HG02759 (cell line): ENCODE measurements at regions not wholly inside any gene's neighbourhood (a gene's known extent, or its start where the extent isn't known, plus 50 kb on each side); places are given as distances from the start of the nearest gene placed in this dataset.

Source experiments
- ATAC-seq: cut with Tn5 transposase; IDR thresholded peaks from one replicate; pipeline ENCODE4 v1.9.1; 2021; ENCODE audit warnings: mild to moderate bottlenecking, moderate library complexity; ENCODE audit not compliant: unreplicated experiment

DNA sequence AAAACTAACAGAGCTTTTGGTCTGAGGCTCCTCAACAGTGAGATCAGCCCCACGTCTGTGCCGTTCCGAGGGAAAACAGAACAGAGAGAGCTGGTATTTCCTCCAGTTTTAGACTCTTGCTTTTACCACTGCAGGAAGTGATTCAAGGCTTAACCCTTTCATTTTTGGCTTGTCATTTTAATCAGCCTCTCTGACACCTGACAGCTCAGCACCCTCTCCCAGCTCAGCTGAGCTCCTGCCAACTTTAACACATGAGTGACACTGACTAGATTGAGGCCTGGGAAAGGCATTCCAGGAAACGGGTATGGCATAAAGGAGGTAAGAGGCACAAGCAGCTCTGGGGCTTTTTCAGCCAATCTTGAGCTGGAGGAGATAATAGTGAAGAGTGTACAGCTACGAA lies 239.4 kb upstream of the SKOR2 start:
- ATAC-seq: no peak

DNA sequence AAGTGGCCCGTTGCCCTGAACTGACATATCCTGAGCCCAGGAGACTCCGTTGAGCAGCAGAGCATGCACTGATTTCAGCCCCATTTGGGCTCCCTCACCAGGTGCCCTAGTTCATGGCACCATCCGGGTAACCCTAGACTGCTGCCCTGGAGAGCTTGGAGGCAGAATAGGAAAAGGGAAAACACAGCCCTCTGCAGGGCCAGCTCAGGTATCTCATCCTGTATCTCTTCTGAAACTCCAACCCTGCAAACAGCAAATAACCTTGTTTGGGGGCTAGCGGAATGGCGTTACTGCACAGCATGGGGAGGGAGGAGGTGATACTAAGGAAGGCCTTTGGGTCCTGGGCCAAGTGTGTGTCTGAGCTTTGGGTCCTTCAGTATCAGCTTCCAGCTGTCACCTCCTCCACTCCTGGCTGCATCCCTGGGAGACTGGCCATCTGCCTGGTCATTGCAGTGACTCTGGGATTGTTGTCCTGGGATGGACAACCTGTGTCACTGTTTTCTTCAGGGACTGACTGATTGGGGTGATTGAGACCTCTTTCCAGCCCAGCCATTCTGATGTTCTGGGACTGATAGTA lies 233.8 kb upstream of the SKOR2 start:
- ATAC-seq: no peak

DNA sequence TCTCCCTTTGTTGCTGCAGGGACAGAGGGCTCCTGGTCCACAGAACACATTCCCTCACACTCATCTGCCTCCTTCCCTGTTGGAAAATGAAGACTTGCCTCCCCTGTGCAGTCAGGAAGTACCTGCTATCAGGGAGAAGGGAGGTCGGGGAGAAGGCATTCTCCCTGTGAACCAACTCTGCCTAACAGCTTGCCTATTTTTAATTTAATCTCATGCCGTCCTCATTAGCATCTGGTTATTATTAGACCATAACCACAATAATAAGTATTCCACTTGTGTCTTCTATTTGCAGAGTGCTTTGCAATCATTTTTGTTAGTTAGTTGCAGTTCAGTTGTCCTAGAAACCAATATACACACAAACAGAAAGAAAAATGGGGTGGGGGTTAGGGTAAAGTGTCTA lies 232.6 kb upstream of the SKOR2 start:
- ATAC-seq: no peak

DNA sequence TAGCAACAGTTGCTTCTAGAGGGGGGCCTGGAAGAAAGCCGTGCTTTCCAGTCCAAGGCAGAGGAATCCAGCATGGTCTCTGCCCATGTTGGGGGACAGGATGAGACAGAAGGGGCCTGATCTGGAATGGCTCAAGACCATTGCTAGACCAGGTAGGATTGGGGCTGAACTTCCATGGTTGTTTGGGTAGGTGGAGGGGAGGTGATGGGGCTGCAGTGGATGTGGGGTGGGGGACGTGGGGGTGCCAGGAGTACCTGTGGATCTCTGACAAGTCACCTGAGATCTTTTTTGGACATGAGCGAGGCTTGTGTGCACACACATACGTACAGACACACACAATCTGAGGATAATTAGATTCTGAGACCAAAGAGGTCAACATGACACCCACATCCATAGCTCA lies 228.7 kb upstream of the SKOR2 start:
- ATAC-seq: no peak

DNA sequence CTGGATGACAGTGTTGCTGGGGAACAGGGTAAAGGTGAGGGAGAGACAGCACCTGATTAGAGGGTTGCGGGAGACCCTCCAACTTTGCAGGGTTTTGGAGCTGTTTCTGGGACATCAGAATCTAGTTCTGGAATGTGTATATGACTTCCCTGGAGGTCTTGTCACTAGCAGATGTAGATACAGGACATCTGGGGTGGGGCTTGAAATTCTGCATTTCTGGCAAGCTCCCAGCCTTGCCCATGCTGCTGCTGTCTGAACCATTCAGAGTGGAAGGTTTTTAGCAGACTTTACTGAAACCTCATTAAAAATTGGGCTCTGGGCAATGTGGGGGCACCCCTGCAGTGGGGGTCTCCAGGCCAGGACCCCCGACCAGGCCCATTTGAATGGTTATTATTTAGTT lies 220.3 kb upstream of the SKOR2 start:
- no peak for ATAC-seq

DNA sequence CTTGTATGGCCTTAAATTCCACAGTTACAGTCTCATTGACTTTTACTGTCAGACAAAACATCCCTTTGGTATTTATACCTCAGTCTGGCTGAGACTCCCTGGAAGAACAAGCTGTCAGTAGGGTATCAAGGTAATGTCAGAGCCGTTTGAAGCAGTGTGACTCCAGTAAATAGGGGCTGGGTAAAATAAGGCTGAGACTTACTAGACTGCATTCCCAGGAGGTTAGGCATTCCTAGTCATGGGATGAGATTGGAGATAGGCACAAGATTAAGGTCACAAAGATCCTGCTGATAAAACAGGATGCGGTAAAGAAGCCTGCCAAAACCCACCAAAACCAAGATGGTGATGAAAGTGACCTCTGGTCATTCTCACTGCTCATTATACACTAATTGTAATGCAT lies 219.5 kb upstream of the SKOR2 start:
- no peak for ATAC-seq

DNA sequence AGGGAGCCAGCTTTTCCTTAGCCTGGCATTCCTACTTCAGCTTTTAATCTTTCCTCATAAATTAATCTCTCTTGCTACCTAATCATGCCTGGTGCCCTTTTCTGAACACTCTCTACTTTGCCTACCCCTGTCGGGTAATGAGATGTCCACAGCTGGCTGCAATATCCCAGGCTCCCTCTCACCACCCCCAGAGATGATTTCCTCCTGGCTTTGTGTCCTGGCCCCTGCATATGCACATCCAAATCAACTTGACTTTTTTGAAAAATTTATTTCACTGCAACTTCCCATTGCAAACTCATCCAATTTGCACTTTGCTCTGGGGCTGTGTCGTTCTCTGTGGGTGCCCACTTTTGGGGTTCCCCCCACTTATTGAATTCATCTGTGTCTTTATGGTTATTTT lies 218.1 kb upstream of the SKOR2 start:
- no peak for ATAC-seq

DNA sequence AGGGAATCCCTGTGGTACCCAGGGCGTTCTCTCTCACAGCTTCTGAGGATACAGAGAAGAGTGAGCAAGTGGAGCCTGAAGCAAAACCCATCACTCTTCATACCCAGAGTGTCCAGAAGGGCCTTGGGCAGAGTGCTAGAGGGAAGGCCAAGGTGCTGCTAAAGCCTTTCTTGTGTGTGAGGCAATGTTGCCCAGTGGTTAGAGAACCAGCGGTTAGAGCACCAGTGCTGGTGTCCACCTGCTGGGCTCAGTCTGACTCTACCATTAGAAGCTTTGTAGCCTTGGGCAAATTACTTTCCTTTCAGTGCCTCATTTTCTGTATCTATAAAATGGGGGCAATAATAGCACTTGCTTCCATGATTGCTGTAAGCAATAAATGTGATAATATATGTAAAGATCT lies 210.5 kb upstream of the SKOR2 start:
- no peak for ATAC-seq

DNA sequence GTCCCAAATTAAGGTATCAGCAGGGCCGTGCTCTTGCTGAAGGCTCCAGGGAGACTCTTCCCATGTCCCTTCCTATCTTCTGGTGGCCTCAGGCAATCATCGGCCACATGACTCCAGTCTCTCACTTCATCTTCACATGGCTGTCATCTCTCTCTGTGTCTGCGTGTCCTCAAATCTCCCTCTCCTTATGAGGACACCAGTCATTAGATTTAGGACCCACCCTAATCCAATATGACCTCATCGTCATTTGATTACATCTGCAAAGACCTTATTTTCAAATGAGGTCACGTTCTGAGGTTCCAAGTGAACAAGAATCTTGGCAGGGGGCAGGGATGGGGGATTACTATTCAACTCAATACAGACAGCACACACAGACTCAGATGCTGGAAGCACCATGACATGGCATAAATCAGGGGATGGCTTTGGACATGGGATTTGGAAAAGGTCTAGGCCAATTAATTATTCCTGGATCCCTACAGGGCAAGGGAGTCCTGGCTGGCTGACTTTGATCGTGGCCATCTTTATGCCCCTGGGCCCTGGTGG lies 210.0 kb upstream of the SKOR2 start:
- ATAC-seq: no peak

DNA sequence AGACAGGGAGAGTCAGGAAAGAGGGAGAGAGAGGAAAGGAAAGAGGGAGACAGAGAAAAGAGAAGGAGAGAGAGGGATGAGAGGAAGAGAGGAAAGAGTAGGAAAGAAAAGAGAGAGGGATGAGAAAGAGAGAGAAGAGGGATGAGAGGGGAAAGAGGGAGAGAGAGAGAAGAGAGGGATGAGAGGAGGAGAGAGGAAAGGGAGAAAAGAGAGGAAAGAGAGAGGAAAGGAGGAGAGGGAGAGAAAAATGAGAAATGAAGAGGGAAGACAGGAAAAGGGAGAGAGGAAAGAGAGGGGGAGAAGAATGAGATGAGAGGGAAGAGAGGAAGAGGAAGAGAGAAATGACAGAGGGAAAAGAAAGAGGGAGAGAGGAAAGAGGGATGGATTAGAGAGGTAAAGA lies 207.0 kb upstream of the SKOR2 start:
- no peak for ATAC-seq

DNA sequence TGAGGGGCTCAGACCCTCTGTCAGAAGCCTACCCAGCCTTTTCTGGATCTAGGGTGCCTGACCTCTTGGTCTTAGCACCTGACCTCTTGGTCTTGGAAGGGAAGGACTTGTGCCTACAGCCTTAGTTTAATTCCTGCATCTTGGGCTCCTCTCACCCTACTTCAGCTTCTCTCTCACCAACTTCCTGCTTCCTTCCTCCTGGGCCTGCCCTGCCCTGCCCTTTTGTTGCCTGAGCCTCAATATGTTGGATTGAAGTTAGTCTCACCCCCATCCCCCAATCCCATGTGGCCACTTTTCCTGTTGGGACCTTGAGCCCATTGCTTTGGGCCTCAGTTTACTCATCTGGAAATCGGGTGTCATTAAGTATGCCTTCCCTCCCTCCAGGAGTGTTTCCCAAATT lies 206.2 kb upstream of the SKOR2 start:
- no peak for ATAC-seq

DNA sequence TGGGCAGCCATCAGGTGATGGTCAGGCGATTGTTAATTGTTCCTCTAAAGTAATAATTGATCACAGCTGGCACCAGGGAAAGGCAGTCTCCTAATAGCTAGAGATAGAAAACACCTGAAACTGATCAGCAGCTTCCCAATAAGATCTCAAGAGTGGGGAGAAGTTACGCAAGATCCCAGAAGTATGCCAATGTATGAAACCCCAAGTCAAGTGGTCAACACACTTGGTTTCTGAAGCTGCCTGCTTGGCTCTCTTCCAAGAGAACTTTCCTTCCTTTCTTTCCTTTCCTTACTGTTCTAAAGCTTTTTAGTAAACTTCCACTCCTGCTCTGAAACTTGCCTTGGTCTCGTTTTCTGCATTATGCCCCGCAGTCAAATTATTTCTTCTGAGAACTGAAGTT lies 201.6 kb upstream of the SKOR2 start:
- ATAC-seq: no peak

DNA sequence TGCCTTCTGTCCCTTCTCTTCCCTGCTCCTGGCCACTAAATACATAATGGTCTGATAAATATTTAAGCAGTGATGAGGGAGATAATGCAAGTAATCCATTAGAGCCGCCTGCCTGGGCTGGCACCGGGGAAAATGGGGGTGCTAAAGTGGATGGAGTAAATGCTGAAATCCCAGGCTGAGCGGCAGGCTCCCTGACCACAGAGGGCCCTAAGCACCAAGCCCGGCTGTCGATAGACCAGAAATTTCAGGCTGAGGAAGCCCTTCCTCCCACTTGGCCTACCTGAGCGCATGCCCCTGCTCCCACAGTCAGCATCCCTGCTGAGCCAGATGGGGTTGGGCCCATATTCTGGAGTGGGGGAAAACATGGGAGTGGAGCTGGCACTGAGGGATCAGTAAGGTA lies 197.5 kb upstream of the SKOR2 start:
- ATAC-seq: no peak

DNA sequence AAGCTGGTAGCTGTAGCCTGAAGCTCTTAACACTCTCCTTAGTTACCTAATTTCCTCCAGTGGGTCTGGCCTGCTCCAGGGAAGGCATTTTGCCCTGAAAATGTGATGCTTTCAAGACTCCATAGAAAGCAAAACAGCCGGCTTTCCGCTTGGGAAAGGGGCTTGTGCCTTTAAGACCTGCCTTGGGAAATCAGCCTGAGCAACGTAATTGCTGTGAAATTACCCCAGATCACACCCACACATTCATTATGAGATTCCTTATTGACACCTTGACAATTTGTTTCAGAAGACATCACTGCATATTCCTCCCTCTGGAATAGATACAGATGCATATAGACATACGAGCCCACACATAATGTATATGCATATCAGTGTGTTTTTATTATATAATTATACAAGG lies 190.5 kb upstream of the SKOR2 start:
- ATAC-seq: no peak

DNA sequence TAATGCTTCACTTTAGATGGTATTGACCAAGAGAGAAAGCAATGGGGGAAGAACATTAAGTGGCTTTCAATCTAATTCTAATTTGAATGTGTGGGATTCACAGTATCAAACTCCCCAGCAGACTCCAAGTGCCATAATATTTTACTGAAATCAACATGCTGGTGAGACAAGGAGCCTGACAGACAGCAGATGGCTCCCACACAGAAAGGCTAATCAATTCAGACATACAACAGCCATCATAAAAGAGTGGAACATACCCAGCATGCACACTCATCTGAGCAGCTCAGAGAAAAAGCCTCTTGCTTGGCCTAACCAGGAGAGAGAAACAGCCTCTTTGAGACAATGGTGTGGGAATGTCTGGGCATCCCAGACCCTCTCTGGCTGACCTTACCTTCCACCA lies 186.5 kb upstream of the SKOR2 start:
- no peak for ATAC-seq

DNA sequence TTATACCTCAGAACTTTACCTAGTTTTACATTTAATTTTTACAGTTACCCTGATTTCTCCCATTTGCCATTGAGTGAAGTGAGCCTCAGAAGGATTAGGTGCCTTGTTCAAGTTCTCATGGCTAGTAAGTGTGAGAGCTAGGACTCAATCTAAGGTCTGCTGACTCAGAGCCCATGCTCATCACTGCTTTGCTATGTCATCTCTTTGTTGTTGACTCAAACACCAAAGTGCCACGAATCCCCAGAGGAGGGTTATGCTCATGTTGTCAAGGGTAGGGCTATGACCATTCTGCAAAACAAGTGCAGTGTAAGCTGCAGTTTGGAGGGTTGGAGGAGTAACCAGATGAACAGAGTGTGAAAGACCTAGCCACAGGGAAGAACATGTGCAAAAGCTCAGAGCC lies 185.4 kb upstream of the SKOR2 start:
- no peak for ATAC-seq

DNA sequence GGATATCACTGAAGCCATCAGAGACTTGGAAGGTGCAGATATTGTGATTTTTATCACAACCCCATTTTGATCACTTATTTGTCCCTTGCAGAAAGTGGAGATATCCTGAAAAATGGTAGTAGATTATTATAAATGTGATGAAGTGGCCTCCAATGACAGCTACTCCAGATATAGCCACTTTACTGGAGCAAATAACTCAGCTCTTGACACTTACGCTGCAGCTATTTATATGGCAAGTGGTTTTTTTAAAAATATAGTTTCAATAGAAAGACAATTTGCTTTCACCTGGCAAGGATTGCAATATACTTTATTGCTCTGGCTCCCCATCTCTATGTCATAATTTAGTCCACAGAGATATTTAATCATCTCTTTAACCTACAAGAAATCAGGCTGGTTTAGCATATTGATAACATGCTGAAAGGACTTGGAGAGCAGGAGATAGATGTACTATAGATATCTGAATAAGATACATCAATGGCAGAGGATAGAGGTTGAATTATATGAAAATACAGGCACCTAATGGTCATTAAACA lies 182.8 kb upstream of the SKOR2 start:
- no peak for ATAC-seq

DNA sequence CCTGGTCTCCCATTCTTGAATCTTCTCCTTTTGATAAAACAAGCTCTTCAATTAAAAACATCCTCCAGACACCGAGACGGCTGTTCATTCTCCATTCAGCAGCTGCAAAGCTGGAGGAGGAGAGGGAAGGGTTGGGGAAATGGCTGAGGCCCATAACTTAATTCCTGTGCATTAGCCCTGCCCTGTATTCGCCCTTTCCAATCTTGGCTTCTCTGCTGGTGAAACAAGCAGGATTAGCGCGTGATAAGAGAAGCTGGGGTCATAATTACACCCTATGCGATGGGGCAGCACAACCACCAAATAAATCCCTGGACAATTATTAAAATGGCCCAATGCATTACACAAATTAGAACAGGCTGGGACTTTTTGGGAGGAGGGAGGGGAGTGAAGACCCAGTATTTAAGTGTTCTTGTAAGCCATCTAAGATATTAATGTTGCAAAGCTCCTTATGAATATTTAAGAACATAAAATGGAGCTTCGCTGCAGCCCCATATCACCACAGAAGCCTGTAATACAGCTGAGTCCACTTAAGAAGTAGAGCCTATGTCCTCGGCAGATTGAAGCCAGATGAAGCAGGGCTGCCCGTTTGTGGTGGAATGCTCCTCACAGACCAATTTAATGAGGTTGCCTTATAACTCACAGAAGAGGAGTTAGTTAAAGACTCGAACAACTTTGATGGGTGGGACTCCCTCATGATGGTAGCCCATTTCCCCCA lies 176.6 kb upstream of the SKOR2 start:
- ATAC-seq: no peak

DNA sequence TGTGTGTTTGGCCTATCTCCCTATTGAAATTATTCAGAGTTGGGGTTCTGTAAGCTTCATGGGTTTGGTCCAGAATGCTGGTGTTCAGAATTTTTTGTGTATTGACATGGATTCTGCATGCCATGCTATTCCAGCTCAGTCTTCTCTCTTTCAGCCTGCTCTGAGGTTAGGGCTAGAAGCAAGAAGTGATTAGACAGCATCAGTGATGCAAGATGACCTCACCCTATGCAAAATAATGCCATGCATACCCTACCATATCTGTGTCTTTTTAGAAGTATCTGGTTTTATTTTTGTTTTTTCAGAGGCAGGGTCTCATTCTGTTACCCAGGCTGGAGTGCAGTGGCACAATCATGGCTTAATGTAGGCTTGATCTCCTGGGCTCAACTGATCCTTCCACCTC lies 175.6 kb upstream of the SKOR2 start:
- ATAC-seq: no peak

DNA sequence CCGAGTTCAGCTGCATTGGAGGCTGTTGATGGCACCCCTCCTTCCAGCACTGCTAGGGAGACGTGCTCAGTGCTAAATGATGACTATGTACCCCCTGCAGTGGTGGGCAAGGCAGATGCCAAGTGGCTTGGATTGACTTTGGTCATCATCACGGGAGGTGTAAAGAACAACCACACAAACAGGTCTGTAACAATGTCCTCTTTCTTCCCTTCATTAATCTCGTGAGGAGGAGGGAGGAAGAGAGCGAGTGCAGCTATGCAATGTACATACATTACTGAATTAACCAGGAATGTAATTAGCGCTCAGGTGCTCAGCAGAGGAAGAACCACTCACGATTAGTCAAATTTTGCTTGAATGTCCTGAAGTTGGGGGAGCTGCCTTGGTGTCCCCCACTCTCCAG lies 173.9 kb upstream of the SKOR2 start:
- ATAC-seq: no peak

DNA sequence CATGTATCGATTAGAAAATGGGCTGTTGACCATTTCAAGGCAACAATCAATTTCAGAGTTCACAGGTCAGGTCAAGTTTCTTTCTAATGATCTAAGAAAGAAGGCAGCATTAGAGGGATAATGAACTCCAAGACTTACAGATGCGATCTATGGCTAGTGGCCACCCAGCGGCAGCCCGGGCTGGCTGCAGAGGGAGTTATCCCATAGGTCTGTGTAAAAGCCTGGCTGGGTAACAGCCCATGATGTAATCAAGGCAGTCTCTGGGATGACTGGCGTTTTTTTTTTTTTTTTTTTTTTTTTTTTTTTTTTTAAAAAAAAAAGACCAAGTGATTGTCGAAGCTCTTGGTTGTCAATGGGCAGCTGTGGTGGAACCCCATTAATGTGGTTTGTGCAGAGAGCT lies 171.1 kb upstream of the SKOR2 start:
- no peak for ATAC-seq

DNA sequence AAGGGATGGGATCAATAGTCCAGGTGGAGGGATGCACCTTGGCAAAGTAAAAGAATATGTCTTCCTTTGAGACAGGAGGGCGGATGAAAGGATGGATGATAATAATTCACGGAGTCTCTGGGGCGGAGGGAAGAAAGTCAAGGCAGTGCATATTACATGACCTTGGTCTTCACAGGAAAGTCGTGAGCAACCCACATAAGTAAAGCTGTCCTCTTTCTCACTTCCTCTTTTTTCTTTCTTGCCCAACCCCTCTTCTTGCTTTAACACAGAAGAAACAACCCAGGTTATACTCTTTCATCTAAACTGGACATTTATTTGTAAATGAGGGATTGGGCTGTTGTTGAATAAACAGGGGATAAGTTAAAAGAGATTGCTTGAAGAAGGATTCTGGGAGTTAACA lies 168.7 kb upstream of the SKOR2 start:
- ATAC-seq: no peak

DNA sequence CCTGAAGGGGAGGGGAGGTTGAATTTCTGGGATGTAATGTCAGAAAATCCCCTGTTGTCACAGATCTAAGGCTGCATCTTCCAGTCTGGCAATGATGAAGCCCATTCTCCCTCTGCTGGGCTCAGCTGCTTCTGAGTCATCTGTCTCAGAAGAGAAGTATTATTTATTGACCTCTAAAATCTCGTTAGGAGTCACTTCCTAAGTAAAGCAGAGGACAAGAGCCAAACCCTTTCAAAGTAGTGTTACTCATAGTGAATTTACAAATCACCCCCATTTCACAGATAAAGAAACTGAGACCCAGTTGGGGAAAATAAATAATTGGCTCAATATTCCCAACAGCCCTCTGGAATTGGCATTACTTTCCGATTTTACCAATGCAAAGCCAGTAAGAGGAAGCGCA lies 167.3 kb upstream of the SKOR2 start:
- ATAC-seq: no peak
